ENCODE measurements at regions not wholly inside any gene's neighbourhood (a gene's known extent, or its start where the extent isn't known, plus 50 kb on each side); places are given as distances from the start of the nearest gene placed in this dataset.

DNA sequence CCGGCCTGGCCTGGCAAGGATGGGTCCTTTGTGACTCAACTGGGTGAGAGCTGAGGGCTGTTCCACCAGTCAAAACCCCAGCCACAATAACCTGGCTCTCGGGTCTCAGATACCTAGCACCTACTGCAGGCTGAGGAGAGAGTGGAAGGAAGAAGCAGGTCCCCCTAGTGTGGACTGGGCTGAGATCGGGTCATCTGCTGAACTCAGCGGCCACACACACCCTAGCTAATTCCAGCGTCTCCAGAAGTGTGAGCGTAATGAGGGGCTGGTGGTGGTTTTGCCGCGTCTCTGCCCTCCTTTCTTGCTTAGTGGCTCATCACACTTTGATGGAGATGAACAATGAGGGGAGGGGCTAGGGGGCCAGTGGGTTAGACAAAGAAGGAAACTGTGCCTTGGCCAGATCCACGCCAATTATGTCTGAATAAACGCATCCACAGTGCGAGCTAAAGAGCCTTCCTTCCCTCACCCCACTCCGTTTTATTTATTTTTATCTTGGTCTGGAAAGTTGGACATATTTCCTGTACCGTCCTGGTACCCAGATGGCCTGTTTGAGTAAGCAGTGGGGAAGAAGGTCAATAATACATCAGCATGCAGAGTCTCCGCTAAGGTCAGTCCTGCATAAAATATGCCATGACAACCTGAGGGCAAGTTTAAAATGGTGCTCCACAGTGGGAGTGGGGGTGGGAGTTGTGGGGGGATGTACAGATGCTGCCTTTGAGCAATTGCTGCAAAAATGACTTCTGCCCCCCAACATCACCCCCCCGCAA is 370.0 kb downstream of the WDR72 start:
- Histone ChIP-seq H3K36me3 (ENCODE audit: insufficient read depth, low read length) (no peaks in the 10 kb centered on the region), H3K27me3 (ENCODE audit: insufficient read depth, low read length) (no peaks in the 10 kb centered on the region), H3K9ac (ENCODE audit: low read length) (no peak overlapping the region), H3F3A (ENCODE audit: insufficient read depth, low read length) (no peaks in the 10 kb centered on the region), H3K9me3 (ENCODE audit: low read length) (no peaks in the 10 kb centered on the region), H3K9me2 (ENCODE audit: low read depth, low read length) (no peaks in the 10 kb centered on the region), H3K4me1 (ENCODE audit: insufficient read depth, low read length, severe bottlenecking) (no peaks in the 10 kb centered on the region), H3K4me2 (ENCODE audit: low read length) (no peak overlapping the region), H2AFZ (ENCODE audit: low read length) (no peak overlapping the region), H3K79me2 (ENCODE audit: insufficient read depth, low read length) (no peaks in the 10 kb centered on the region), H3K27ac (ENCODE audit: low read depth, low read length, poor library complexity, severe bottlenecking) (no peak overlapping the region), H4K20me1 (ENCODE audit: insufficient read depth, low read length) (no peaks in the 10 kb centered on the region), H3K4me3 (ENCODE audit: low read depth, low read length, poor library complexity, severe bottlenecking) (no peak overlapping the region)
- TF ChIP-seq, protein P1, sequence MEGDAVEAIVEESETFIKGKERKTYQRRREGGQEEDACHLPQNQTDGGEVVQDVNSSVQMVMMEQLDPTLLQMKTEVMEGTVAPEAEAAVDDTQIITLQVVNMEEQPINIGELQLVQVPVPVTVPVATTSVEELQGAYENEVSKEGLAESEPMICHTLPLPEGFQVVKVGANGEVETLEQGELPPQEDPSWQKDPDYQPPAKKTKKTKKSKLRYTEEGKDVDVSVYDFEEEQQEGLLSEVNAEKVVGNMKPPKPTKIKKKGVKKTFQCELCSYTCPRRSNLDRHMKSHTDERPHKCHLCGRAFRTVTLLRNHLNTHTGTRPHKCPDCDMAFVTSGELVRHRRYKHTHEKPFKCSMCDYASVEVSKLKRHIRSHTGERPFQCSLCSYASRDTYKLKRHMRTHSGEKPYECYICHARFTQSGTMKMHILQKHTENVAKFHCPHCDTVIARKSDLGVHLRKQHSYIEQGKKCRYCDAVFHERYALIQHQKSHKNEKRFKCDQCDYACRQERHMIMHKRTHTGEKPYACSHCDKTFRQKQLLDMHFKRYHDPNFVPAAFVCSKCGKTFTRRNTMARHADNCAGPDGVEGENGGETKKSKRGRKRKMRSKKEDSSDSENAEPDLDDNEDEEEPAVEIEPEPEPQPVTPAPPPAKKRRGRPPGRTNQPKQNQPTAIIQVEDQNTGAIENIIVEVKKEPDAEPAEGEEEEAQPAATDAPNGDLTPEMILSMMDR (IDR thresholded peaks at IDR 0.05; ENCODE audit: low read length) = no peak
- no peak for TF ChIP-seq EZH2 (IDR thresholded peaks at IDR 0.05; ENCODE audit: borderline replicate concordance, low read length)

DNA sequence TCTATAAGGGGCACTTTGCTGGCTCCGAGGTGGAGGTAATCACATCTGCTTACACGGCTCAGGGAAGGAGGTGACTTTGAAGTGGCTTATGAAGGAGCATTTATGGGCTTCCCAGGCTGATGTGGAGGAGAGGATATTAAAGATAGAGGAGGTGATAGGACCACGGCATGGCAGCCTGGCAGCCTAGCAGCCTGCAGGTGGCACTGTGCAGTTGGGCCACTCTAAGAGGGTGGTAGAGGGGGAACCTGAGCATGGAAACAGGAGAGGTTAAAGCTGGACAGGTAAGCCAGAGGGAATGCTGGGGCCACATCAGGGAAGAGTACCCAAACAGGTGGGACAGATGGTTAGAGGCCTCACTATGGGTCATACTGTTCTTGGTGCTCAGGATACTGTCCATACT is 375.0 kb downstream of the WDR72 start:
- H2AFZ ChIP-seq (ENCODE audit: low read length) = no peak overlapping the region

DNA sequence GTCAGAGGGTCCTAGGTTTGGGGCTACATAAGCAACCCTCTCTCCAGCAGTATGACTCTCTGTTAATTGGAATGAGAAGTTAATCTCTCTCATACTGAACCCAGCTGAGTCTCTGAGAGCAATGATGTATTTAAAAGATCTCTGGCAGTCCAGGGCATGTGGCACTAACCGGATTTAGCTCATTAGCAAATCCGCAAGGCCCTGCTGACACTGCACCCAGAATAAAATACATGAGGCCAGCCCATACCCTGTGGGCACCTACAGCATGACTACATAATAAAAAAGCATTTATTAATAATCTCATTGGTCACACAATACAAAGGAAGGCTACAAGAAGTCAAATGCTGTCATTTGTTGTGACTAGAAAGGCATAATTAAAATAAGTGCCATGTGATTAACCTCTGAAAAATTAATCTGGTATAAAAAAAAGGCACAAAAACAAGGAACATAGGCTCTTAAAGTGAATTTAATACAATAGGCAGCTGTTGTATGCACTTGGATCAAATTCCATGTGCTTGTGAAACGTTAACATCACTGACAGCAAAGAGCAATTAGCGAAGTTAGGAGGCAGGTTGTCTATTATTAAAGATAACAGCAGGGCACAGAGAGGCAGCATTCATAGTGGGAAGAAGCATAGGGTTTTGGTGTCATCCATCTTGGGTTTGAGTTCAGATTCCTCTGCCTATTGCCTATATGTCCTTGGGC is 381.2 kb downstream of the WDR72 start:
- no peaks in the 10 kb centered on the region for H3K79me2 ChIP-seq (ENCODE audit: insufficient read depth, low read length)
- no peaks in the 10 kb centered on the region for H3K4me1 ChIP-seq (ENCODE audit: insufficient read depth, low read length, severe bottlenecking)
- TF ChIP-seq, protein P1 (IDR thresholded peaks at IDR 0.05; ENCODE audit: low read length) = no peak
- no peak for TF ChIP-seq EZH2 (IDR thresholded peaks at IDR 0.05; ENCODE audit: borderline replicate concordance, low read length)
- no peaks in the 10 kb centered on the region for H3K9me2 ChIP-seq (ENCODE audit: low read depth, low read length)
- H3K9ac ChIP-seq (ENCODE audit: low read length) = no peak overlapping the region
- no peak overlapping the region for H2AFZ ChIP-seq (ENCODE audit: low read length)
- H3K36me3 ChIP-seq (ENCODE audit: insufficient read depth, low read length) = no peaks in the 10 kb centered on the region
- no peaks in the 10 kb centered on the region for H4K20me1 ChIP-seq (ENCODE audit: insufficient read depth, low read length)
- H3K4me3 ChIP-seq (ENCODE audit: low read depth, low read length, poor library complexity, severe bottlenecking) = no peak overlapping the region
- H3K27ac ChIP-seq (ENCODE audit: low read depth, low read length, poor library complexity, severe bottlenecking) = no peak overlapping the region
- H3K27me3 ChIP-seq (ENCODE audit: insufficient read depth, low read length) = no peaks in the 10 kb centered on the region
- H3F3A ChIP-seq (ENCODE audit: insufficient read depth, low read length) = no peaks in the 10 kb centered on the region
- no peak overlapping the region for H3K4me2 ChIP-seq (ENCODE audit: low read length)
- no peaks in the 10 kb centered on the region for H3K9me3 ChIP-seq (ENCODE audit: low read length)

More for the DNA sequence above, 375.0 kb downstream of the WDR72 start:
- Histone ChIP-seq H3K9ac (ENCODE audit: low read length) (no peak overlapping the region), H4K20me1 (ENCODE audit: insufficient read depth, low read length) (no peaks in the 10 kb centered on the region), H3K9me3 (ENCODE audit: low read length) (no peaks in the 10 kb centered on the region), H3F3A (ENCODE audit: insufficient read depth, low read length) (no peaks in the 10 kb centered on the region), H3K4me1 (ENCODE audit: insufficient read depth, low read length, severe bottlenecking) (no peaks in the 10 kb centered on the region), H3K79me2 (ENCODE audit: insufficient read depth, low read length) (no peaks in the 10 kb centered on the region), H3K9me2 (ENCODE audit: low read depth, low read length) (no peaks in the 10 kb centered on the region), H3K27ac (ENCODE audit: low read depth, low read length, poor library complexity, severe bottlenecking) (no peak overlapping the region), H3K27me3 (ENCODE audit: insufficient read depth, low read length) (no peaks in the 10 kb centered on the region), H3K4me2 (ENCODE audit: low read length) (no peak overlapping the region), H3K4me3 (ENCODE audit: low read depth, low read length, poor library complexity, severe bottlenecking) (no peak overlapping the region), H3K36me3 (ENCODE audit: insufficient read depth, low read length) (no peaks in the 10 kb centered on the region)
- TF ChIP-seq, protein P1 (IDR thresholded peaks at IDR 0.05; ENCODE audit: low read length) = peak; percentile 63
- TF ChIP-seq EZH2 (IDR thresholded peaks at IDR 0.05; ENCODE audit: borderline replicate concordance, low read length) = no peak

All from OCI-LY1 (cell line).